ENCODE measurements at regions not wholly inside any gene's neighbourhood (a gene's known extent, or its start where the extent isn't known, plus 50 kb on each side); places are given as distances from the start of the nearest gene placed in this dataset.

- TF ChIP-seq, protein P1, sequence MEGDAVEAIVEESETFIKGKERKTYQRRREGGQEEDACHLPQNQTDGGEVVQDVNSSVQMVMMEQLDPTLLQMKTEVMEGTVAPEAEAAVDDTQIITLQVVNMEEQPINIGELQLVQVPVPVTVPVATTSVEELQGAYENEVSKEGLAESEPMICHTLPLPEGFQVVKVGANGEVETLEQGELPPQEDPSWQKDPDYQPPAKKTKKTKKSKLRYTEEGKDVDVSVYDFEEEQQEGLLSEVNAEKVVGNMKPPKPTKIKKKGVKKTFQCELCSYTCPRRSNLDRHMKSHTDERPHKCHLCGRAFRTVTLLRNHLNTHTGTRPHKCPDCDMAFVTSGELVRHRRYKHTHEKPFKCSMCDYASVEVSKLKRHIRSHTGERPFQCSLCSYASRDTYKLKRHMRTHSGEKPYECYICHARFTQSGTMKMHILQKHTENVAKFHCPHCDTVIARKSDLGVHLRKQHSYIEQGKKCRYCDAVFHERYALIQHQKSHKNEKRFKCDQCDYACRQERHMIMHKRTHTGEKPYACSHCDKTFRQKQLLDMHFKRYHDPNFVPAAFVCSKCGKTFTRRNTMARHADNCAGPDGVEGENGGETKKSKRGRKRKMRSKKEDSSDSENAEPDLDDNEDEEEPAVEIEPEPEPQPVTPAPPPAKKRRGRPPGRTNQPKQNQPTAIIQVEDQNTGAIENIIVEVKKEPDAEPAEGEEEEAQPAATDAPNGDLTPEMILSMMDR (IDR thresholded peaks at IDR 0.05 in 2 of 3, conservative IDR thresholded peaks at IDR 0.05 in 1 of 3; ENCODE audit: borderline replicate concordance in 1 of 3, insufficient read depth in 1 of 3, low read depth in 2 of 3, low read length in 2 of 3) = no peak
- TF ChIP-seq, protein P2, sequence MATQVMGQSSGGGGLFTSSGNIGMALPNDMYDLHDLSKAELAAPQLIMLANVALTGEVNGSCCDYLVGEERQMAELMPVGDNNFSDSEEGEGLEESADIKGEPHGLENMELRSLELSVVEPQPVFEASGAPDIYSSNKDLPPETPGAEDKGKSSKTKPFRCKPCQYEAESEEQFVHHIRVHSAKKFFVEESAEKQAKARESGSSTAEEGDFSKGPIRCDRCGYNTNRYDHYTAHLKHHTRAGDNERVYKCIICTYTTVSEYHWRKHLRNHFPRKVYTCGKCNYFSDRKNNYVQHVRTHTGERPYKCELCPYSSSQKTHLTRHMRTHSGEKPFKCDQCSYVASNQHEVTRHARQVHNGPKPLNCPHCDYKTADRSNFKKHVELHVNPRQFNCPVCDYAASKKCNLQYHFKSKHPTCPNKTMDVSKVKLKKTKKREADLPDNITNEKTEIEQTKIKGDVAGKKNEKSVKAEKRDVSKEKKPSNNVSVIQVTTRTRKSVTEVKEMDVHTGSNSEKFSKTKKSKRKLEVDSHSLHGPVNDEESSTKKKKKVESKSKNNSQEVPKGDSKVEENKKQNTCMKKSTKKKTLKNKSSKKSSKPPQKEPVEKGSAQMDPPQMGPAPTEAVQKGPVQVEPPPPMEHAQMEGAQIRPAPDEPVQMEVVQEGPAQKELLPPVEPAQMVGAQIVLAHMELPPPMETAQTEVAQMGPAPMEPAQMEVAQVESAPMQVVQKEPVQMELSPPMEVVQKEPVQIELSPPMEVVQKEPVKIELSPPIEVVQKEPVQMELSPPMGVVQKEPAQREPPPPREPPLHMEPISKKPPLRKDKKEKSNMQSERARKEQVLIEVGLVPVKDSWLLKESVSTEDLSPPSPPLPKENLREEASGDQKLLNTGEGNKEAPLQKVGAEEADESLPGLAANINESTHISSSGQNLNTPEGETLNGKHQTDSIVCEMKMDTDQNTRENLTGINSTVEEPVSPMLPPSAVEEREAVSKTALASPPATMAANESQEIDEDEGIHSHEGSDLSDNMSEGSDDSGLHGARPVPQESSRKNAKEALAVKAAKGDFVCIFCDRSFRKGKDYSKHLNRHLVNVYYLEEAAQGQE (IDR thresholded peaks at IDR 0.05; ENCODE audit: low read depth) = no peak
- no peak for TF ChIP-seq ZBTB33 (IDR thresholded peaks at IDR 0.05; ENCODE audit: extremely low read depth, insufficient replicate concordance, low read length)
Measured at GRCh38 chr14:56487761-56488160, 91.8 kb upstream of the TMEM260 start (continued).

GRCh38 chr14:56488306-56488705 is 91.3 kb upstream of the TMEM260 start:
- no peak overlapping the region for H3K4me3 ChIP-seq (replicated peaks in 1 of 2; ENCODE audit: low read depth in 1 of 2, low read length in 2 of 2)
- TF ChIP-seq ZFX (IDR thresholded peaks at IDR 0.05) (no peak), CBX3 (IDR thresholded peaks at IDR 0.05; ENCODE audit: low read depth) (no peak)
- TF ChIP-seq, protein P1 (IDR thresholded peaks at IDR 0.05 in 2 of 3, conservative IDR thresholded peaks at IDR 0.05 in 1 of 3; ENCODE audit: borderline replicate concordance in 1 of 3, insufficient read depth in 1 of 3, low read depth in 2 of 3, low read length in 2 of 3) = no peak
- no peaks in the 10 kb centered on the region for H3K79me2 ChIP-seq (ENCODE audit: insufficient read depth, low read length)
- H3K36me3 ChIP-seq (ENCODE audit: control insufficient read depth in 1 of 2, insufficient read depth in 2 of 2, low read length in 2 of 2) = no peaks in the 10 kb centered on the region
- no peak overlapping the region for H3K27ac ChIP-seq (ENCODE audit: low read depth, low read length)
- BruUV-seq (replicated peaks) = no TSS peak
- ChIA-PET CTCF (interaction anchor here (1.1 to 1.5 kb wide), 3 partner anchors 697 to 1071 kb away, joined by 3 to 4 read pairs (median 3); no protein-coding TSS in a partner anchor), RAD21 (ENCODE audit: low non-redundant PET in 1 of 2, low total read pairs in 2 of 2, uncharacterized antibody in 2 of 2, unreplicated experiment in 2 of 2) (no interaction called here), POLR2A (no interaction called here)
- no peaks in the 10 kb centered on the region for H3K9me2 ChIP-seq (ENCODE audit: insufficient read depth)
- DNase-seq (ENCODE audit: low read depth, low spot score) (no peak), ATAC-seq (no peak)
- no peaks in the 10 kb centered on the region for H3K27me3 ChIP-seq (ENCODE audit: insufficient read depth, low read length)
- no peak overlapping the region for H3K9ac ChIP-seq (ENCODE audit: low read length)
- no peak overlapping the region for H2AFZ ChIP-seq (ENCODE audit: low read depth, low read length, poor library complexity, severe bottlenecking)
- no peak overlapping the region for H3K4me2 ChIP-seq (ENCODE audit: low read length)
- intact Hi-C loops (cut with micrococcal nuclease) = no loop called here
- H4K20me1 ChIP-seq (ENCODE audit: insufficient read depth) = no peaks in the 10 kb centered on the region
- no peaks in the 10 kb centered on the region for H3K9me3 ChIP-seq (ENCODE audit: control insufficient read depth in 1 of 2, insufficient read depth in 1 of 2, low read depth in 1 of 2, low read length in 2 of 2)
- no peaks in the 10 kb centered on the region for H3K4me1 ChIP-seq (ENCODE audit: control insufficient read depth in 1 of 2, insufficient read depth in 2 of 2, low read length in 2 of 2)

Data from HCT116 (cell line).